Naive B cell (primary cell): ENCODE measurements at regions not wholly inside any gene's neighbourhood (a gene's known extent, or its start where the extent isn't known, plus 50 kb on each side); places are given as distances from the start of the nearest gene placed in this dataset.
A peak's percentile ranks its signal among the peaks of the same experiment; 100 is the strongest.

Experiments
- ATAC-seq, 2 donors: fragments of 150-1000 bp; cut with Tn5 transposase; 2 replicates each; pipeline ENCODE4 v1.10.0; 2021; ENCODE audit warnings: low read depth in 2 of 2, mild to moderate bottlenecking in 2 of 2, moderate library complexity in 2 of 2
- DNase-seq: peaks from one replicate; pipeline ENCODE4 v3.0.0; 2022
- H3K27ac Mint-ChIP-seq, 6 donors: one replicate each; pipeline ENCODE4 v1.8.0; 2020 to 2022; ENCODE audit warnings: mild to moderate bottlenecking in 6 of 6, mixed read lengths in 6 of 6, moderate library complexity in 5 of 6, inconsistent platforms in 2 of 6
- H3K27me3 Mint-ChIP-seq, 3 donors: one replicate each; pipeline ENCODE4 v1.8.0; 2021 to 2022; ENCODE audit warnings: mixed read lengths in 3 of 3, mild to moderate bottlenecking in 1 of 3
- H3K36me3 Mint-ChIP-seq, 2 donors: one replicate each; pipeline ENCODE4 v1.8.0; 2020 to 2022; ENCODE audit warnings: mixed read lengths in 2 of 2, inconsistent platforms in 1 of 2, mild to moderate bottlenecking in 1 of 2
- H3K4me1 Mint-ChIP-seq, 3 donors: one replicate each; pipeline ENCODE4 v1.8.0; 2020 to 2022; ENCODE audit warnings: mixed read lengths in 3 of 3, inconsistent platforms in 1 of 3, mild to moderate bottlenecking in 1 of 3, moderate library complexity in 1 of 3
- H3K4me3 Mint-ChIP-seq, 8 donors: one replicate each; pipeline ENCODE4 v1.8.0; 2020 to 2022; ENCODE audit warnings: mild to moderate bottlenecking in 8 of 8, mixed read lengths in 8 of 8, moderate library complexity in 8 of 8, inconsistent platforms in 2 of 8
- H3K9me3 Mint-ChIP-seq, 7 donors: one replicate each; pipeline ENCODE4 v1.8.0; 2020 to 2022; ENCODE audit warnings: mixed read lengths in 7 of 7, mild to moderate bottlenecking in 5 of 7, inconsistent platforms in 2 of 7, moderate library complexity in 1 of 7

- Mint-ChIP-seq H3K27ac (peak overlapping the region; percentile 98 to 100 (median 100)), H3K4me3 (peak overlapping the region; percentile 59 to 88 (median 82)), H3K9me3 (peaks cover 0 to 4% (median 0%) of the 10 kb centered on the region in 7 donors), H3K27me3 (no peaks in the 10 kb centered on the region), H3K36me3 (no peaks in the 10 kb centered on the region), H3K4me1 (peaks cover 53 to 88% (median 68%) of the 10 kb centered on the region in 3 donors)
- DNase-seq = peak; percentile 93
- ATAC-seq = peak; percentile 81 to 85
These were observed 49.9 kb upstream of the TAGAP start for GRCh38 chr6:159094444-159095252.
